Neural progenitor cell (in vitro differentiated cells): ENCODE measurements at regions not wholly inside any gene's neighbourhood (a gene's known extent, or its start where the extent isn't known, plus 50 kb on each side); places are given as distances from the start of the nearest gene placed in this dataset.

Source experiments
- CTCF ChIP-seq: fragments of 200-600 bp; sonication (generic); IDR thresholded peaks from 2 replicates; pipeline ENCODE4 v1.5.1; 2017; ENCODE audit warnings: antibody characterized with exemption, mild to moderate bottlenecking
- EZH2 ChIP-seq: fragments of 200-600 bp; sonication (generic); IDR thresholded peaks from 2 replicates; pipeline ENCODE4 v1.6.1; 2017; ENCODE audit warnings: antibody characterized with exemption, mild to moderate bottlenecking, moderate library complexity

DNA sequence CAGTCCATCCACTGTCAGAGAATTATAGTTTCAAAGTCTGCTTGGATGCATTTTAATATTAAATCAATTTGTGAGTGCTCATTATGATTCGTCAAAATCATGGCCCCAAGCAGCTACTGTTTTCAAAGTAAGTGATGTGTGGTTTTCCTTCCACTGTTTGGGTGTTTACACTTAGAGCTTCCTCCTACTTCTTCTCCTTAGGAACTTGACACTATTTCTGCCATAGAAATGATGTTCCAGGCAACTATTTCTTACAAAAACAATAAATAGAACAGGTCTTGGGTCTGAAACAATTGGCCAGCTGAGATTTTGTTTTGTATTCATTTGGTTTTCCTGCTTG lies 132.8 kb upstream of the RAI14 start:
- TF ChIP-seq CTCF = no peak
- no peak for TF ChIP-seq EZH2
